Aorta (tissue), 5 donors: ENCODE measurements at regions not wholly inside any gene's neighbourhood (a gene's known extent, or its start where the extent isn't known, plus 50 kb on each side); places are given as distances from the start of the nearest gene placed in this dataset.

Experiments
- ATAC-seq: fragments of 200-7000 bp; cut with Tn5 transposase; one replicate; pipeline ENCODE4 v1.9.1; 2022; ENCODE audit warnings: moderate library complexity; ENCODE audit not compliant: low FRiP score
- DNase-seq, 2 donors: peaks; one replicate each; pipeline ENCODE4 v3.0.0-alpha.2; 2020
- H3K27ac ChIP-seq, 2 donors: one replicate each; pipeline ENCODE4 v1.5.1; 2013; ENCODE audit warnings: low read length in 2 of 2, mild to moderate bottlenecking in 2 of 2, moderate library complexity in 2 of 2, control low read depth in 1 of 2, inconsistent platforms in 1 of 2, low read depth in 1 of 2
- H3K27me3 ChIP-seq, 2 donors: one replicate each; pipeline ENCODE4 v1.6.1; 2013; ENCODE audit warnings: control low read depth in 1 of 2, low read length in 1 of 2, mild to moderate bottlenecking in 1 of 2, moderate library complexity in 1 of 2; ENCODE audit not compliant: insufficient read depth in 2 of 2, control insufficient read depth in 1 of 2
- H3K36me3 ChIP-seq, 2 donors: one replicate each; pipeline ENCODE4 v1.6.1; 2013; ENCODE audit warnings: control low read depth in 1 of 2, low read length in 1 of 2, mild to moderate bottlenecking in 1 of 2; ENCODE audit not compliant: insufficient read depth in 2 of 2, control insufficient read depth in 1 of 2
- H3K4me1 ChIP-seq, 2 donors: one replicate each; pipeline ENCODE4 v1.6.1; 2013; ENCODE audit warnings: low read length in 2 of 2, control low read depth in 1 of 2, mild to moderate bottlenecking in 1 of 2, moderate library complexity in 1 of 2; ENCODE audit not compliant: insufficient read depth in 2 of 2, control insufficient read depth in 1 of 2
- H3K4me3 ChIP-seq, 2 donors: one replicate each; pipeline ENCODE4 v1.5.1; 2013; ENCODE audit warnings: low read length in 2 of 2, control low read depth in 1 of 2, mild to moderate bottlenecking in 1 of 2
- H3K9me3 ChIP-seq: one replicate; pipeline ENCODE4 v1.6.1; 2013; ENCODE audit warnings: mild to moderate bottlenecking, low read length; ENCODE audit not compliant: control insufficient read depth
- WGBS, 2 donors: extraction: QIAGEN DNeasy Blood & Tissue Kit; methylation state at CpG; one replicate each; pipeline ENCODE4 v1.1.7; 2013; 5-methylcytosine and 5-hydroxymethylcytosine counted together
- intact Hi-C, 2 donors: fragments of 100-400 bp; cut with DNase I; formaldehyde crosslinking; loops; one replicate each; pipeline versions ENCODE4 v1.14.2 to v1.15.0; 2022
- donor health status: healthy with polysubstance abuse.
- donor health status: Bipolar disorder and iron deficiency.
- donor health status: DM: no; HTN: no; CAD: no.
- donor health status: DM: no; HTN: no; CAD: no.
- donor health status: DM: yes; HTN: yes; CAD: no.

DNA sequence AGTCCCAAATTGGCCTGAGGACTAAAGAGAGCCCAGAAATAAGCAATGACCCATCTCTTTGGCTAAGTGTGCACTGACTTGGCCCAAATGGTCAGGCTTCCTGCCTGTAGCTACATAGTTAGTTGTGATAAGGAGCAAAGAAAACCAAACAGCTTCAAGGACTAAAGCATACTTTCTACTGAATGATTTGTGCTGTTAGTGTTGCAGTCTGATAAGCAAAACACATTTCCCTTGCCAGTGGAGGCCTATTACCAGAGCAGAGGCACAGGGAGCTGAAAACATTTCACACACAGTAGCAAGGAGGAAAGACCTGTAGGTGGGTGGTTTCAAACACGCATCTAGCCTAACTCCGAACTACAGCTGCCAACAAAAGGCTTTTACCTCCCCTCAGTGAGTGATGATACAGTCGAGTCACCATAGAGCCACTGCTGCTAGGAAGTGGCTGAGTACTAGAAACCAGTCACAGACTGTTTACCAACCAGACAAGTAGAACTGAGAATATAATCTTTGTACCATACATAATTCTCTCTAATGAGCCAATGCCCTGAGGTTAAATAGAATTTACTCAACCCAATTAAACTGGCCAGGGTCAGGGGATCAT is 222.3 kb upstream of the THBS1 start:
- Histone ChIP-seq H3K27me3 (no peaks in the 10 kb centered on the region), H3K4me3 (no peak overlapping the region), H3K36me3 (no peaks in the 10 kb centered on the region), H3K9me3 (no peaks in the 10 kb centered on the region), H3K4me1 (no peaks in the 10 kb centered on the region), H3K27ac (peak overlapping the region in 1 of 2 donors; percentile 18)
- DNase-seq (peak in 1 of 2 donors; percentile 60), ATAC-seq (peak; percentile 75)
- 2 to 5% methylated on average over 3 of the region's 3 CpGs for WGBS, 2 donors
- intact Hi-C loops, result no loop called here

DNA sequence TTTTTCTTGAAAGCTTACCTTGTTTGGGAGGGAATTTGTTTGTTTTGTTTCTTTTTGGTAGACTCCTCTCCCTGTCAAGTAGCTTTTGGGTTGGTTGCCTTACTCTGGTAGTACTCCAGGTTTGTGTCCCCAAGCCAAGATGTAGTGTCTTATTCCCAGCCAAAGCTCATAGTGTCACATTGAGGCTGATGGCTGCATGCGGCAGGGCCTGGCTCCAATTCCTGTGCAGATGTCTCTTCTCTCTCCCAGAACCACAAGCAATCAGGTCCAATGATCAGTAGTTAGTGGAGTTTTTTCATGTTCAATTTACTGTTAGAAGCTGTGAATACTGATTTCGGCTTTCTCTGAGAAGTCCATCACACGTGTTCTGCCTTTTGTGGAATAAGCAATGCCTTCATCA is 221.1 kb upstream of the THBS1 start:
- intact Hi-C loops, result no loop called here
- 53 to 59% methylated on average over 3 of the region's 3 CpGs for WGBS, 2 donors
- no peak overlapping the region for H3K27ac ChIP-seq
- ATAC-seq, result no peak
- no peaks in the 10 kb centered on the region for H3K4me1 ChIP-seq
- H3K36me3 ChIP-seq, result no peaks in the 10 kb centered on the region
- H3K4me3 ChIP-seq, result no peak overlapping the region
- H3K9me3 ChIP-seq, result no peaks in the 10 kb centered on the region
- DNase-seq, result no peak
- H3K27me3 ChIP-seq, result no peaks in the 10 kb centered on the region

DNA sequence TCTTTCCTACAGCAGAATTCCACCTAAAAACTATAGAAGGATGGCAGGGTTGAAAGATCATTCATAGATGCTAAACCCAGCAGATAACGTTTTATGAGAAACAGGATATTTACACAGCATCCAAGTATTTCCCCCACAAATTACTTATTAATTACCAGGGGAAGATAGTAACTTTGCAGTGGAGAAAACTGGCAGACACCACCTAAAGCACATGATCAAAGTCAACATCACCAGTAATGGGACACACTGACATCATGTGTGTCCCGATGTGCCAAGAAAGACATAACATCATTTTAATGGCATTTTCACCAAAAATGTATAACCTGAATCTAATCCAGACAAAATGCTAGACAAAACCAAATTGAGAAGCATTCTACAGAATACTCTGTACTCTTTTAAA is 220.4 kb upstream of the THBS1 start:
- Histone ChIP-seq H3K36me3 (no peaks in the 10 kb centered on the region), H3K4me3 (no peak overlapping the region), H3K27me3 (no peaks in the 10 kb centered on the region), H3K4me1 (no peaks in the 10 kb centered on the region), H3K27ac (no peak overlapping the region), H3K9me3 (no peaks in the 10 kb centered on the region)
- DNase-seq, result no peak
- 23 to 32% methylated on average over 2 of the region's 2 CpGs for WGBS, 2 donors
- ATAC-seq, result no peak
- intact Hi-C loops, result no loop called here

DNA sequence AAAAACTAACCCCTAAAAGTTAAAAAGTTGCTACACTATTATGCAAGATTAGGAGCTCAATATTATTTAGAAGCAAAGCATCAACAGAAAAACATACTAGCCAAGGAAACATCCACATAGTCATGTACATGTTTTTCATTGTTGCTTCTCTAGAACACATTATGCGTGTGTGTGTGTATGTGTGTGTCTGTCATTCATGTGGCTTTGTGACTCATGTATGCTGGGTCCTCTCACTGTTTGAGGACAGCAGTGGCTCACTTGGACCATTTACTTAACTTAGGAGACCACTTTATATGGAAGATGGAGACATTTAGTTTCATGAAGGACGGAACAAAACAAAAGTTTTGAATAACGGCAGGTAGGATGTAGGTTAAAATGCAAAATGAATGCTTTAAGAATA is 219.4 kb upstream of the THBS1 start:
- Histone ChIP-seq H3K27ac (no peak overlapping the region), H3K27me3 (no peaks in the 10 kb centered on the region), H3K9me3 (no peaks in the 10 kb centered on the region), H3K4me1 (no peaks in the 10 kb centered on the region), H3K36me3 (no peaks in the 10 kb centered on the region), H3K4me3 (no peak overlapping the region)
- ATAC-seq (no peak), DNase-seq (no peak)
- intact Hi-C loops, result no loop called here
- 96 to 98% methylated on average over 3 of the region's 3 CpGs for WGBS, 2 donors

DNA sequence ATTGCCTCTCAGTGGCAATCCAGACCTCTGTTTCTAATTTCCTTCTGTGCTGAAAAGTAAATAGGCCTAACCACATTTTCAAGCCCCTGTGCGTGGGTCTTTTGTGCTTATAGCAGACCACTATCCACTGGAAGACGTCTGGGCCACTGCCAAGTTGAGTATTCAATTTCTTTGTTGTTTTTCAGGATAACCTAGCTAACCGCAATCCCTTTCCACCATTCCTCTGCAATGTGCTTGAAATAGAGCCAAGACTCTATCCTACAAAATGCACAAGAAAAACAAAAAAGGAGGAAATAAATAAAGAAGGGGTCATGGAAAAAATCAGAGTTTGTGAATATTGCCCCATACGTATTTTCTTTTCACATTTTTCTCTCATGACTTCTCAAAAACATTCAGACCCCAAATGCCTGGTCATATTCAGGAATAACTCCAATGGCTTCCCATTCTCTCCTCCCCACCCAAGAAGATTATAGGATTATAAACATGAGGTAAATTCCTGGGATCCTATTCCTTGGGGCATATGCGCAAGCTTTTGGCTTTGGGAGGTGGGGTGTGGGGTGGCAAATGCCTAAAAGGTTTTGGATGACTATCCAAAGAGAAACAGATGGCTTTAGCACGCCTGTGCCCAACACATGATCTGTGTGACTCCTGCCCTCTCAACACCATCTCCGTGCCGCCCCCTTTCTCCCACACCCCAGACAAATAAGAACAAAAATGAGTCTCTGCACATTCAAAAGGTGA is 217.9 kb upstream of the THBS1 start:
- Histone ChIP-seq H3K27ac (no peak overlapping the region), H3K4me1 (no peaks in the 10 kb centered on the region), H3K27me3 (no peaks in the 10 kb centered on the region), H3K9me3 (no peaks in the 10 kb centered on the region), H3K36me3 (no peaks in the 10 kb centered on the region), H3K4me3 (no peak overlapping the region)
- no peak for DNase-seq
- intact Hi-C loops, result no loop called here
- WGBS, 2 donors, result 80 to 85% methylated on average over 8 of the region's 8 CpGs
- ATAC-seq, result no peak

DNA sequence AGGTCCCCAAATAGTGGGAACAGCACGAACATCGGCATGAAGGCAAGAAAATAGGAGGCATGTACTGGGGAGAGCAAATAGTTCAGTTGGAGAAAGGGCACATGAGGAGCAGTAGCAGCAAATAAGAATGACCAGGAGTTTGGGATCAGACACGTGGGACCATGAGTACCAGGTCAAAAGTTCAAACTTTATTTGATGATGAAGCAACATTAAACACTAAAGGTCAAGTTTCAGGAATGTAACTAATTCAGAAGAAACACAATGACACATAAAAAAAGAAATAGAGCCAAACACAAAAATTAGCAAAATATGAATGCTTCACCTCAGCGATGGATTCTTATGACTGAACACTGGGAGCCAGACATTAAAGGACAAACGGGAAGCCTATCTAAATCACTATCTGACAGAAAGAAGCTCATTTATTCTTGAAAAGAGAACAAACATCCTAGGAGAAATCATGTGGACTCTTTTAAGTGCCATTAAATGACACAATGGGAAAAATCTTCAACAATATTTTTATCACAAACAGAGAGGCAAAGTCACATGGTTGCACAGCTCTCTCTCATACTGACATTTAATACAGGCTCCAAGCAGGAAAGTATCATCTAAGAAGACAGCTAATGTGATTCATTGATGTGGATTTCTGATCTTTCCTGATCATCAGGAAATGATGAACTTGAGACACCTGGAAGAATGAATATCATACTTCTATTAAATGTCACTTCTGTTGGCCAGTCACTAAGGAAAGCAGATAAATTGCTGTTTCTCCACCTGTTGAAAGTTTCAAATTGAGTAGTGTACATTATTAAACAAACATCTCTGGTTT is 216.9 kb upstream of the THBS1 start:
- Histone ChIP-seq H3K9me3 (no peaks in the 10 kb centered on the region), H3K27ac (no peak overlapping the region), H3K36me3 (no peaks in the 10 kb centered on the region), H3K4me1 (no peaks in the 10 kb centered on the region), H3K27me3 (no peaks in the 10 kb centered on the region), H3K4me3 (no peak overlapping the region)
- peak; percentile 38 for ATAC-seq
- intact Hi-C loops, result no loop called here
- no peak for DNase-seq
- WGBS, 2 donors, result 64 to 74% methylated on average over 5 of the region's 5 CpGs

DNA sequence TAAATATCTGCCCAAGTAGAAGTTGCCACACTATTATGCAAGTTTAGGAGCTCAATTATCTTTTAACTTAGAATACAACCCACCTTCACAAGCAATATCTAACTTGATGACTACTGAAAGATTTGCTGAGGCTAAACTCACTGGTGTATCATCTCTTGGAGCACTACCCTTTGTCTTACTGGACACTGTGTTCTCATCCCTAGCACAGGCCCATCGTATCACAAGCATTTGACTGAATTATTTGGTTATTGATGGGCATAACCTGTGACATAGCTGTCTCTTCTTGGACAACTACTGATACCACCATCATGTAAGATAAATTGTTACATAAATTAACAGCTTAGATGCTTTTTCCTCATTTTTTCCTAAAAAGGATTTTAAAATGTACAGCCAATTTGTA is 216.2 kb upstream of the THBS1 start:
- Histone ChIP-seq H3K4me3 (no peak overlapping the region), H3K27ac (no peak overlapping the region), H3K9me3 (peaks cover under 1% of the 10 kb centered on the region), H3K36me3 (no peaks in the 10 kb centered on the region), H3K4me1 (no peaks in the 10 kb centered on the region), H3K27me3 (no peaks in the 10 kb centered on the region)
- WGBS, 2 donors, result 94 to 100% methylated on average over 1 of the region's 1 CpG
- ATAC-seq (no peak), DNase-seq (no peak)
- intact Hi-C loops, result no loop called here

DNA sequence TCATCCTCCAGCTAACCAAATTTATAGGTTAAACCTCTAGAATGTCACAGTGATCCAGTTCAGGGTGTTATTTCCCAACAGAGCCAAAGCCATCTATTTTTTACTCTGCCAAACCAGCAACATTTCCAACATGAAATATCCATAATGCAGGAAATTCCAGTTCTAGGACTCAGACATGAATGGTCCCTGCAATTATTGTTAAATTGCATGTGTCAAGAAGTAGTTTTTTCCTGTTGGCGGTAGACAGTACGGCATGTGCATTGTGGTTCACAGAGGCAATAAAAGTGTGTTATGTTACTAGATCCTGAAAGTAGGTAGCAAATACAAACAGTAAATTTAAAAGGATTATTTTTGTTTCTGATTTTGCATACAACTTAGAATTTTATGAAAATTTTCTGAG is 215.7 kb upstream of the THBS1 start:
- DNase-seq (no peak), ATAC-seq (no peak)
- H3K27ac ChIP-seq, result no peak overlapping the region
- peaks cover 5% of the 10 kb centered on the region for H3K9me3 ChIP-seq
- WGBS, 2 donors, result 94 to 96% methylated on average over 2 of the region's 2 CpGs
- no peak overlapping the region for H3K4me3 ChIP-seq
- intact Hi-C loops, result no loop called here
- H3K36me3 ChIP-seq, result no peaks in the 10 kb centered on the region
- H3K4me1 ChIP-seq, result no peaks in the 10 kb centered on the region
- H3K27me3 ChIP-seq, result no peaks in the 10 kb centered on the region
